ENCODE measurements at regions not wholly inside any gene's neighbourhood (a gene's known extent, or its start where the extent isn't known, plus 50 kb on each side); places are given as distances from the start of the nearest gene placed in this dataset.

GRCh38 chr20:39941245-39941644 lies 747.8 kb downstream of the MAFB start:
- DNase-seq (no peak), ATAC-seq (no peak)
- no peak for TF ChIP-seq CTCF (IDR thresholded peaks at IDR 0.05)
- H3K36me3 Mint-ChIP-seq (ENCODE audit: low read depth), result no peaks in the 10 kb centered on the region
- intact Hi-C loops (cut with micrococcal nuclease), result no loop called here
- no peaks in the 10 kb centered on the region for H3K4me1 Mint-ChIP-seq (ENCODE audit: low read depth)
- CTCF ChIA-PET, result no interaction called here
- no peak overlapping the region for H3K27ac Mint-ChIP-seq
- POLR2A ChIA-PET, result no interaction called here
- H3K4me3 Mint-ChIP-seq, result no peak overlapping the region
- H3K9me3 Mint-ChIP-seq, result peaks cover 3% of the 10 kb centered on the region
- H3K27me3 Mint-ChIP-seq, result peaks cover 3% of the 10 kb centered on the region

- CTCF ChIA-PET, result no interaction called here
- no peak overlapping the region for H3K4me3 Mint-ChIP-seq
Measured at GRCh38 chr20:39939241-39939865, 749.7 kb downstream of the MAFB start.

GRCh38 chr20:39936401-39936800 lies 752.6 kb downstream of the MAFB start:
- CTCF ChIA-PET, result no interaction called here
- POLR2A ChIA-PET, result no interaction called here
- Mint-ChIP-seq H3K4me3 (no peak overlapping the region), H3K36me3 (ENCODE audit: low read depth) (no peaks in the 10 kb centered on the region), H3K4me1 (ENCODE audit: low read depth) (no peaks in the 10 kb centered on the region), H3K9me3 (peaks cover 3% of the 10 kb centered on the region), H3K27ac (no peak overlapping the region), H3K27me3 (peaks cover 2% of the 10 kb centered on the region)
- intact Hi-C loops (cut with micrococcal nuclease), result no loop called here
- DNase-seq (no peak), ATAC-seq (no peak)
- TF ChIP-seq CTCF (IDR thresholded peaks at IDR 0.05), result no peak

More at GRCh38 chr20:39939241-39939865, 749.7 kb downstream of the MAFB start:
- ATAC-seq (no peak), DNase-seq (no peak)
- Mint-ChIP-seq H3K27ac (no peak overlapping the region), H3K4me1 (ENCODE audit: low read depth) (no peaks in the 10 kb centered on the region), H3K9me3 (peaks cover 3% of the 10 kb centered on the region), H3K27me3 (peaks cover 3% of the 10 kb centered on the region), H3K36me3 (ENCODE audit: low read depth) (no peaks in the 10 kb centered on the region)
- no peak for TF ChIP-seq CTCF (IDR thresholded peaks at IDR 0.05)
- intact Hi-C loops (cut with micrococcal nuclease), result no loop called here
- POLR2A ChIA-PET, result no interaction called here

- ATAC-seq (no peak), DNase-seq (no peak)
- Mint-ChIP-seq H3K4me1 (ENCODE audit: low read depth) (no peaks in the 10 kb centered on the region), H3K4me3 (no peak overlapping the region), H3K27ac (no peak overlapping the region), H3K9me3 (peaks cover 3% of the 10 kb centered on the region), H3K36me3 (ENCODE audit: low read depth) (no peaks in the 10 kb centered on the region), H3K27me3 (peaks cover 2% of the 10 kb centered on the region)
- intact Hi-C loops (cut with micrococcal nuclease), result no loop called here
- CTCF ChIA-PET, result no interaction called here
- TF ChIP-seq CTCF (IDR thresholded peaks at IDR 0.05), result no peak
- POLR2A ChIA-PET, result no interaction called here
Measured at GRCh38 chr20:39935901-39936300, 753.1 kb downstream of the MAFB start.

GRCh38 chr20:39916236-39916765 lies 772.7 kb downstream of the MAFB start:
- CTCF ChIA-PET, result no interaction called here
- POLR2A ChIA-PET, result no interaction called here

More at GRCh38 chr20:39916236-39916765, 772.7 kb downstream of the MAFB start:
- Mint-ChIP-seq H3K4me1 (ENCODE audit: low read depth) (no peaks in the 10 kb centered on the region), H3K36me3 (ENCODE audit: low read depth) (no peaks in the 10 kb centered on the region), H3K4me3 (no peak overlapping the region), H3K27me3 (peaks cover 3% of the 10 kb centered on the region), H3K9me3 (no peaks in the 10 kb centered on the region), H3K27ac (no peak overlapping the region)
- no peak for DNase-seq
- intact Hi-C loops (cut with micrococcal nuclease), result no loop called here
- no peak for TF ChIP-seq CTCF (IDR thresholded peaks at IDR 0.05)
- no peak for ATAC-seq

Measured in activated CD8-positive, alpha-beta T cell treated with anti-CD3 and anti-CD28 coated beads for 36 hours (primary cell).